SK-N-DZ (cell line): ENCODE measurements at regions not wholly inside any gene's neighbourhood (a gene's known extent, or its start where the extent isn't known, plus 50 kb on each side); places are given as distances from the start of the nearest gene placed in this dataset.
"Not testable (repeated sequence)": the region's sequence is repeated elsewhere in the genome, so short reads cannot be mapped to it uniquely, and the experiment has no call there.

ENCODE experiments used
- DNase-seq: peaks from one replicate; pipeline ENCODE4 v3.0.0-alpha.2; 2015; ENCODE audit warnings: low spot score

GRCh38 chr5:104171958-104172690, 609.5 kb upstream of the NUDT12 start:
- no peak for DNase-seq

GRCh38 chr5:104170926-104171325, 608.3 kb upstream of the NUDT12 start:
- no peak for DNase-seq

DNA sequence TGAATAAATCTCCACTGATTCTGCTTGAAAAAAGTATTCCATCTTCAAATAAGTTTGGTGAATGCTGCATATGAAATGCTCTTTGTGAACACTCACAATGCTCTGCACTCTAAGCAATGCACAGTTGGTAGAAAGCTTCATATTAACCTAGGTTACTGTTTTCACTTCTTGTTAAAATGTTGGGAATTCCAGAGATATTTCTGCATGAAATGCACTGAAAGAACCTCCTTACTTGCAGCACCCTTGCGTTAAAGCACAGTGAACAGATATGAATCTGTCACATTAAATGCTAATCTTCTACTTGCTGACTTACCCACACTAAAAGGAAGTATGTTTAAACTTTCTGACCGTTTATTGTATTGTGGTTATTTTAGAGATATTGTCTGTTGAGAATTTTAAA, 584.1 kb upstream of the NUDT12 start:
- DNase-seq: no peak

DNA sequence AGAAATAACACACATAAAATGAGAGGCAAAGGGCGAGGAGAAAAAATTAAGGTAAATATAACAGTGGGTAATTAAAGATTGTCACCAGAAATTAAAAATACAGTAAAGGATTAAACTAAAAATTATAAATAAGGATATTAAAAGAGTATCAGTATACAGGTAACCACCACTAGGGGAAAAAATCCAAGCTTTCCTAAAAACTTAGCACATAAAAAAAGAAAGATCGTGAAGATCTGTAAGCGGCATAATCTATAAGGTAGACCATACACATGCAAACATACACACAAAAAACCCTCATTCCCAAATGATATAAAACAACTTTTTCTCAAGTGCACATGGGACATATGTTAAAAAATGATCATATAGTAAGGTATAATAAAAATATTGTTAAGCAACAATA, 577.3 kb upstream of the NUDT12 start:
- DNase-seq: no peak

DNA sequence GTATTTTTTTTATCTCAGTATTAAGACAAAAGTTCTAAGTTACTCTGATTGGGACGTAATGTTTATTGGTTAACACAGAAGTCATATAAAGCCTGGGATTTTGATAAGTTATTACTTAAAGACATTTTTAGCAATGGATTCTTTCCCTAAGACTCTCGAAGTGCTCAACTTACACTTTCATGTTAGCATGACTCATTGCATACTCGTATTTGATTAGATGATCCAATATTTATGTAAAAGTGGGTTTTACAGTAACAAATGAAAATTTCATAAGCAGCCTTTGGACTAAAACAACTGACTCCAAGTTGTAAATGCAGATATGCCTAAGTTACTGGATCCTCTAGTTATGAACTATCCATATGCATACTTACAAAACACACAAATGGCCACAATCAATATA, 567.7 kb upstream of the NUDT12 start:
- no peak for DNase-seq

DNA sequence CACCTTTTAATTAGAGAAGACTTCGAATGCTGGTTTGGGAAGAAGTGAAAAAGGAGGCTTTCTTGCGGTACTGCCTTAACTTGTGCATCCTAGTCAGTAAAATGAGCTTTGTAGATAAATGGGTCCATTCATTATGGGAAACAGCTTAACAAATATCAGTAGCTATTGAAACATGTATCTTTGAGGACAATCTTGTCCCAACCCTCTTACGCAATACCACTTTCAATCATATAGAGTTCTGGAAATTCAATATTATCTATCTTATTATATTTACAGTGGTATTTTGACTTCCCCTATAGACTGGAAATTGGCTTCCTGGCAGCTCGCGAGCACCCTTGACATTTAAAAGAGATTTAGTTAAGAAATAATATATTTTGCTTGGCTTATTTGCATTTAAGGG, 565.8 kb upstream of the NUDT12 start:
- DNase-seq: no peak

GRCh38 chr5:104126980-104127379, 564.4 kb upstream of the NUDT12 start:
- no peak for DNase-seq

GRCh38 chr5:104119529-104119928, 556.9 kb upstream of the NUDT12 start:
- no peak for DNase-seq

GRCh38 chr5:104111632-104112031, 549.0 kb upstream of the NUDT12 start:
- no peak for DNase-seq

DNA sequence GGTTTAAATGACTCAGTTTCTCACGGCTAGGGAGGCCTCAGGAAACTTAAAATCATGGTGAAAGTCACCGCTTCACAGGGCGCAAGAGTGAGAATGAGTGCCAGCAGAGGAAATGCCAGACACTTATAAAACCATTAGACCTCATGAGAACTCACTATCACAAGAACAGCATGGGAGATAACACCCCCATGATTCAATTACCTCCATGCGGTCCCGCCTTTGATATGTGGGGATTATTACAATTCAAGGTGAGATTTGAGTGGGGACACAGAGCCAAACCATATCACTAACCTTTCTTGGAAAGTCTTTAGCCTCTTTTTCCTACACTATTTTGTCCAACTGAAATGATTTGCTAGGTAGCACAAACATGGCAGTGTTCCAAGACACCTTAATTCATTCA, 533.9 kb upstream of the NUDT12 start:
- no peak for DNase-seq

- no peak for DNase-seq
These were observed 532.9 kb upstream of the NUDT12 start for GRCh38 chr5:104095527-104095926.

GRCh38 chr5:104088876-104089778, 526.5 kb upstream of the NUDT12 start:
- no peak for DNase-seq

- no peak for DNase-seq
These were observed 522.3 kb upstream of the NUDT12 start for GRCh38 chr5:104084896-104085295.

DNA sequence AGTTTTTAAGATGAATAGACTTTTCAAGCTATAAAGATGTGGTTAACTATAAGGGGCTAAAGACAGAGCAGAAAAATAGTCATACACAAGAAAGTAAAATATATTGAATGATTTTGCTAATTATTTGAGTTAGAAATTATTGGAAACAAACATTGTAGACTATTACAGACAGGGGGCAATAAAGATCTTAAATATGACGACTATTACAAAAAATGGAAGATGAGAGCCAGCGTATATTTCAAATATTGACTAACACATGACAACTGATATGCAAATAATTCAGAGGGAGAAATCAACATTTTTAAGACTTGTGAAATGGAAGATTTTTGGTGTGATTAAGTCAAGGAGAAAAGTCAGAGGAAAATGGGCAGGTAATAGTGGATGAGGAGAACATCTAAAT, 520.2 kb upstream of the NUDT12 start:
- no peak for DNase-seq

DNA sequence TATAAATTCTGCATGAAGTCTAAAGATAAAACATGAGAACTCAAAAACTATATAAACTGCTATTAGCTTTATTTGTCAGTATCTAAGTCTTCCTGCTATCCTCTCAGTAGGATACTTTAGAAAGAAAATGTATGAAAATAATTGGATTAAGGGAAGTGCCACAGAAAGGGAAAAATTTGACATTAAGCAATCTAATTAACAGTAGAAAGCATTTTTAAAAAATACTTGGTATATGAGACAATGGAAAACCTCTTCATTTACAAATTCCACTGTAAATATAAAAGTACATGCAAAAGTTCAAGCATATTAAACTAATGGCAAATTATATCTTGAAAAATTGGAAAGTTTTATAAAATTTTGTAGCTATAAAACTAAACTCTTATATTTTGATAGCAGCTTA, 518.6 kb upstream of the NUDT12 start:
- no peak for DNase-seq

GRCh38 chr5:104080646-104081175, 518.1 kb upstream of the NUDT12 start:
- no peak for DNase-seq

DNA sequence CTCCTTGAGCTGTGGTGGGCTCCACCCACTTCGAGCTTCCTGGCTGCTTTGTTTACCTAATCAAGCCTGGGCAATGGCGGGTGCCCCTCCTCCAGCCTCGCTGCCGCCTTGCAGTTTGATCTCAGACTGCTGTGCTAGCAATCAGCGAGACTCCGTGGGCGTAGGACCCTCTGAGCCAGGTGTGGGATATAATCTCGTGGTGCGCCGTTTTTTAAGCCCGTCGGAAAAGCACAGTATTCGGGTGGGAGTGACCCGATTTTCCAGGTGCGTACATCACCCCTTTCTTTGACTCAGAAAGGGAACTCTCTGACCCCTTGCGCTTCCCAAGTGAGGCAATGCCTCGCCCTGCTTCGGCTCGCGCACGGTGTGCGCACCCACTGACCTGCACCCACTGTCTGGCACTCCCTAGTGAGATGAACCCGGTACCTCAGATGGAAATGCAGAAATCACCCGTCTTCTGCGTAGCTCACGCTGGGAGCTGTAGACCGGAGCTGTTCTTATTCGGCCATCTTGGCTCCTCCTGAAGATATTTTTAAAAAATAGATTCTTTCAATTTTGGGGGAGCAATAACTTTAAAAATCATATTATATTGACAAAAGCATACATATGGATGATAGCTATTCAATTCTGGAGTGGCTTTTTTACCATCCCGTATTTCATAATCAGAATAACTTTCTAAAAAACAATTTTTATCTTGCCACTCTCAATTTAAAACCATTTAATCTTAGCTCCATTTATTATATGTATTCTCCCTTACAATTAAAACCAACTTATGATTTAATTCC, 517.5 kb upstream of the NUDT12 start:
- DNase-seq: not testable (repeated sequence)

GRCh38 chr5:104071887-104072286, 509.3 kb upstream of the NUDT12 start:
- DNase-seq: no peak

GRCh38 chr5:104062621-104063377, 500.2 kb upstream of the NUDT12 start:
- no peak for DNase-seq

DNA sequence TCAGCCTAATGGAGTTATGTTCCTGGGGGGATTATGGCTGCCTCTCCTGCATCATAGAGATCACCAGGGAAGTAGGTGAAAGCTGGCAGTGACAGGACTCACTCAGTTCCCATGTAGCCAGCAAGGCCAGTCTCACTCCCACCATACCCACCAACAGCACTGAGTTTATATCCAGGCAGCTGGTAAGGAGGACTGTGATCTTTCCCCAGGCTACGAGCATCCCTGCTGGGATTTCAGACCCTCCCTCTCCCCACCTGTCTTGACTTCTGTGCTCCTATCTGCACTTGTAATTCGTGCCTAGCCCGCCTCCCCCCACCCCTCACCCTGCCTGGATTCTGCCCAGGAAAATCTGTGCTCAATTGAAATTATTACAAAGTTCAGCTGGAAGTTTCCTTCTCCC, 499.1 kb upstream of the NUDT12 start:
- no peak for DNase-seq

- peak; percentile 17 for DNase-seq
These were observed 490.7 kb upstream of the NUDT12 start for GRCh38 chr5:104053353-104053649.
